ENCODE measurements at regions not wholly inside any gene's neighbourhood (a gene's known extent, or its start where the extent isn't known, plus 50 kb on each side); places are given as distances from the start of the nearest gene placed in this dataset.

- DNase-seq: no peak
These were observed 246.5 kb upstream of the C1orf174 start for GRCh38 chr1:4146614-4147013.

- DNase-seq: no peak
These were observed 247.4 kb upstream of the C1orf174 start for GRCh38 chr1:4147509-4147908.

GRCh38 chr1:4149281-4149680 lies 249.2 kb upstream of the C1orf174 start:
- no peak for DNase-seq

GRCh38 chr1:4149831-4150230 lies 249.8 kb upstream of the C1orf174 start:
- no peak for DNase-seq

GRCh38 chr1:4150262-4150661 lies 250.2 kb upstream of the C1orf174 start:
- no peak for DNase-seq

DNA sequence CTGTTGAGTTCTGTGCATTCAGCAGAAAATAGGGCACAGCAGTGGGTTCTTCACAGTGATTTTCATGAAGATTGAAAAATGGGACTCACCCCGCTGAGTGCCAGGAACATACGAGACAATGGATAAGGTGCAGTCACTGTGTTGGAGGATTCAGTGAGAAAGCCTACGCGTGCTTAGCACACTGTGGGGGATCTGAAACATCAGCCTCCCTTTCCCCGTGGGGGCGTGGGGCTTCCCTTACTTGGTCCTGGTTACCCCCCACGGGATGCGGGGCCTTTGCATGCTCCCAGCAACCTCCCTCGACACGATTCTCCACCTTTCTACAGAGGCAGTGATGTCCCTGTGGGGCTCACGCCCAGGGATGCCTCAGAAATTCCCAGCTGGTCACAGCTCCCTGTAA lies 252.2 kb upstream of the C1orf174 start:
- DNase-seq: no peak

GRCh38 chr1:4153571-4153970 lies 253.5 kb upstream of the C1orf174 start:
- no peak for DNase-seq

DNA sequence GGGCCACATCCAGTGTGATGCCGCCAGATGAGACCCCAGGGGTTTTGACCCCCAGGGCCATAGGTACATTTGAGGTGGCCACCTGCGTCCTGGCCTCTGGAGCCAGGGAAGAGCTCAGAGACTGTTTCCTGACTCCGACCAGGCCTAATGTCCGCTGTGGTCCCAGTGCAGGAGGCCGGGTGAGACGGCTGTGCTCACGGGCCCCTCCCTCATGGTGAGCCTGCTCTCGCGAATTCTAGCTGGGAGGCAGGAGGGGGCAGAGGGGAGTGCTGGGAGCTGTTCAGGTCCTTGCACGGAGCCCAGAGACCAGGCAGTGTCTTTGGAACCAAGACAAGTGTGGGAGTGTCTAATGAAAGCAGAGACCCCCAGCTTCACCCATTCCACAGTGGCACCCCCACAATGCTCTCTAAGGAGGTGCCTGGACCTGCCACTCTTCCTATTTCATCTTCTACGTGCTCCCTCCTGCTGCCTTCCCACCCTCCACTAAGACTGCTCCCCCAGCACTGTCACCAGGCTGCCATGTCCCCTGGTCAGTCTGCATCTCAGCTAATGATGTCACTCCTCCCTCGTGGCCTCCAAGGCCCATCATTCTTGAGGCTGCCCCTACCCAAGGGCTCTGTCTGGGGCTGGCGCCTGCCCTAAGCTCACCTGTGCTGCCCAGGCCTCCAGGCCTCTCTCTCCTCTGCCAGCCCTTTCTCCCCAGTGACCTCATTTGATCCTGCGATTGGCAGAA lies 256.3 kb upstream of the C1orf174 start:
- no peak for DNase-seq

DNA sequence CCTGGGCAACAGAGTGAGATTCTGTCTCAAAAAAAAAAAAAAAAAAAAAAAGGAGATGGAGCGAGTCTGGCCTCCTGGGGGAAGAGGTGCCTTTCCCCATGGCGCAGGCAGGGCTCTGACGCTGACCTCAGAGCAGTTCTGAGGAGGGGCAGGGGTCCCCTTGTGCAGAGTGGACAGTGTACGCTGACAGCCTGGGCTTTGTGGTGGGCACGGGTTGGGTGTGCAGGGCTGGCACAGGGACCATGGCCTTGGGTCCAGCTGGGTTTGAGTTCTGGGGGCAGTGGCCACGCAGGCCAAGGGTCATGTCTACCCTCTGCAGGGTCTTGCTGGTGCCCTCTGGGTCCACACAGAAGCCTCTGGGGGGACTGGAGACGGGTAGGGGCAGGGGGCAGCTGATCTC lies 260.1 kb upstream of the C1orf174 start:
- no peak for DNase-seq

DNA sequence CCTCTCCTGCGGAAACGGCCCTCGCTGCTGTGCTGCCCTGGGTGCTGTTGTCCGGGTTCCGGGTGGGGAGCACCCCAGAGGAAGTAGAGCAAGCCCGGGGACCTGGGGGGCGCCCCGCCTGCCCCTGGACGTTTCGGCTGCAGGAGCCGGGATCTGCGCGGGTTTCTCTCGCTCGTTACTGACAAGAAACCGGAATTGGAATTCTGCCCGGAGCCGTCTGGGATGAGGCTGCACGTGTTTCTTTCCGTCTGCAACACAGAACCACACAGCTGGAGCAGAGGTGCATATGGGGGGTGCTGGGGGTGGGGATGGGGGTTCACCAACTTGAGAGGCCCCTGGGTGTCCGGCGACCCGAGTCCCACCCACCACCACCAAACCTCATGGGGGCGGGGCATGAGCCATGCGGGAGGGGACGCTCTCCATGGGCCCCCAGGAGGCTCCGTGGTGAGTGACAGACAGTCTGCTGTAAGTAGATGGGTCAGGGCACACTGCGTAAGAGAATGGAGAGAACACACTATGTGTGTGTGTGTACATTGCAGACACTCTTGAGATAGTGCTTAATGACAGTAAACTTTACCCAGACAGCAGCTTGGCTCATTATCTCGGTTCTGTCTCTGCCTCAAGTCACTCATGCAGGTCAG lies 261.4 kb upstream of the C1orf174 start:
- no peak for DNase-seq

- DNase-seq: no peak
These were observed 264.9 kb upstream of the C1orf174 start for GRCh38 chr1:4164965-4165364.

DNA sequence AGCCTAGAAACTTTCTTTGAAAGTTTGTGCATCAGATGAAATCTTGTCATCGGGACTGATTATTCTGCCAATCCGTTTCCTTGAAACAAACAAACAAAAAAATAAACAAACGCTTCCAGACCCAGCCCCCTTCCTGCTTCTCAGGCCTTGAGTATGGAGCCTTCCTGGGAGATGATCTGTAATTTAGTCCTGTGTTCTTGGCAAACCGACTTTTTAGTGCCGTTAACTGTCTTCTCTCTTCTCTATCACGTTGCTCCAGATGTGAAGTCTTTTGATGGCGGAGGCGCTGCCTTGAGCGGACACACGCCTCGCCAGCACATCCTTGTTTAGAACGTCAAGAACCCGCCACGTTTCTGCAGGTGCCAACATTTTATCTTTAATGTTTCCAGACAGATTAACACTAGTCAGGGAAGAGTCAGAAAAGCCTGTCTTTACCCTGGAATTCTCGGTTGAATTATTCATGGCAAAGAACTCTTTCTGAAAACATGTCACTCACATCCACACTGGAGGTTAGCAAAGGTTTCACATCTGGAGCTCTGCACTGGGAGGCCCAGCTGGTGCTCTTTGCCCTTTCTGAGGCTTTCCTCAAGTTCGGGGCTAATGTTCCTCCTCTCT lies 265.7 kb upstream of the C1orf174 start:
- no peak for DNase-seq

DNA sequence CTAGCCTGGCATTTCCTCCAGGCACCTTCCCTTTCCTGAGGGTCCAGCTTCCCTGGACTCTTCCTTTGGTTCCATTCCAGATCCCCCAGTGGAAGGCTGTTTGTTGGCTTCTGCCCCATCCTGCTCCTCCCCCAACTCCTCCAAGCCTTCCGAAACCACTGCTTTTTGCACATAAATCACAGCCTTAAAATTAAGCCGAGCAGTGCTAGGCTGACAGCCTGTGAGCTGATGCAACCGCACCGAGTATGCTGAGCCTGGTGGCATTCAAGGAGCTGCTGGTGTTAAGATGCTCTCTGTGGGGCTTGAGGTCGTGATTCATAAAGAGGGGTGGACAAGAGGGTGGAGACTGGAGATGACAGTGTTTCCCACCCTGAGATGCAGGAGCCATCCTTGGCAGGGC lies 266.6 kb upstream of the C1orf174 start:
- DNase-seq: no peak

DNA sequence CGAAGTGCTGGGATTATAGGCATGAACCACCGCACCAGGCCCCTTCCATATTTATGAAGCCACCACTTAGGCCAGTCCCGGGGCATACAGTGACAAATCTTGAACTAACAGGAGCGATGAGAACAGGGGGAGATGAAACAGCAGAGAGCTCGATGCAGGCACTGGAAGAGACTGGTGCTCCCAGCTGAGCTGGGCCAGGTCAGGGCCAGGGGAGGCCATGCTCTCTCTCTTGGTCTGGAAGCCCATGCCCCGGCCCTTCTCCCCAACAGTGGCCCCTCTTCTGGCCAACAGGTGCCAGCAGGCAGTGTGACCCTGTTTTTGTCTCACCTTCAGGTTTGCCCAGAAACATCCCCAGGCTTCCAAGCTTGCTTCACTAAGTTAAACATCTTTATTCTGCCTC lies 269.9 kb upstream of the C1orf174 start:
- DNase-seq: no peak

- no peak for DNase-seq
These were observed 270.7 kb upstream of the C1orf174 start for GRCh38 chr1:4170548-4171340.

GRCh38 chr1:4171480-4172450 lies 271.7 kb upstream of the C1orf174 start:
- no peak for DNase-seq

DNA sequence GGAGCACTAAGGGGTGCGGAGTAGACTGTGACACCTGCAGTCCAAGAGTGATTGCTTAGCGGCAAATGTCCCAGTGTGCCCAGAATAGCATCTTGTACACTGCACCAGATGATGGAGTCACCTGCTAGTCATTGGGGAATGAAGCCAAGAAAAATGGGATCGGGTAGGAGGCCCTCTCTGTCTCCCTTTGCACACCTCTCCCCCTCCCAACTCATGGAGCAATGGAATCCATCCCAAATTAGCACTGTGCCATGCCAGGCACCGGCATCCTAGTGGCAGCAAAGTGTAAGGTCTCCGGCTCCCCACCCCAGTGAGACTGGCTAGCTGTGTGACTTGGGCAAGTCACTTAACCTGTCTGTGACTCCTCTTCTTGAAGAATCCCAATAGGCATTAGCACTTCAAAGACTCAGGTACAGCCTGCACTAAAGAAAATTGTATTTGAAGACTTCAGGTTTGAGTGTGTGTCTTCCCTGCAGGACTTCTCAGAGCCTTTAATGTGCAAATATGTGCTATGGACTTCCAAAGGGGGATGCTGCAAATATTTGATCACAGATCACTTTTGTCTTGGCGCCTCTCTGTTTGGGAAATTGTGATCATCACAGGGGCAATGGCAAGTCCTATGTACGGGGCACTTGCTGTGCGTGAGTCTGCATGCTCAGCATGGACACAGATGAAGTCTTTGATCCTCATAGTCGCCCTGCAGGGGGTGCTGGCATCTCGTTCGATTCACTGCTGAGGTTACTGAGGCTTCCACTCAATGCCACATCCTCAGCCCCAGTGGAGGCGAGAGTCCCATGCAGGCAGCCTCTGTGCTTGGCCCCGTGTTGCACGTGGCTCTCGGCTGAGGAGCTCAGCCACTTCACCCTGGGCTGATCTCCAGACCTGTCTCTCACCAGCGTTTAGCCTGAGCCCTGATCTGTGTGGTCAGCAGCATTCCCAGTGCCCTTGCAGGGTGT lies 272.9 kb upstream of the C1orf174 start:
- peak in 1 of 2 donors; percentile 12 for DNase-seq

DNA sequence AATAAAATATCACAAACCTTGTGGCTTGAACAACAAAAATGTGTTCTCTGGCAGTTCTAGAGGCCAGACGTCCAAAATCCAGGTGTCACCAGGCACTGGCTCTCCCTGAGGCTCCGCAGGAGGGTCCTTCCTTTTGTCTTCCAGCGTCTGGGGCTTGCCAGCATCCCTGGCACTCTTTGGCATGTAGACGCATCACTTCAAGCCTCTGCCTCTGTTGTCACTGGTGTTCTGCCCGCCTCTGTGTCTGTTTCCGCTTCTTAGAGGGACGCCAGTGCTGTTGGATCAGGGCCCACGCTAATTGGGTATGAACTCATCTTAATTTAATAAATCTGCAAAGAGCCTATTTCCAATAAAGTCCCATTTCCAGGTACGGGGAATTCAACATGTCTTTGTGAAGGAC lies 273.7 kb upstream of the C1orf174 start:
- DNase-seq: no peak

DNA sequence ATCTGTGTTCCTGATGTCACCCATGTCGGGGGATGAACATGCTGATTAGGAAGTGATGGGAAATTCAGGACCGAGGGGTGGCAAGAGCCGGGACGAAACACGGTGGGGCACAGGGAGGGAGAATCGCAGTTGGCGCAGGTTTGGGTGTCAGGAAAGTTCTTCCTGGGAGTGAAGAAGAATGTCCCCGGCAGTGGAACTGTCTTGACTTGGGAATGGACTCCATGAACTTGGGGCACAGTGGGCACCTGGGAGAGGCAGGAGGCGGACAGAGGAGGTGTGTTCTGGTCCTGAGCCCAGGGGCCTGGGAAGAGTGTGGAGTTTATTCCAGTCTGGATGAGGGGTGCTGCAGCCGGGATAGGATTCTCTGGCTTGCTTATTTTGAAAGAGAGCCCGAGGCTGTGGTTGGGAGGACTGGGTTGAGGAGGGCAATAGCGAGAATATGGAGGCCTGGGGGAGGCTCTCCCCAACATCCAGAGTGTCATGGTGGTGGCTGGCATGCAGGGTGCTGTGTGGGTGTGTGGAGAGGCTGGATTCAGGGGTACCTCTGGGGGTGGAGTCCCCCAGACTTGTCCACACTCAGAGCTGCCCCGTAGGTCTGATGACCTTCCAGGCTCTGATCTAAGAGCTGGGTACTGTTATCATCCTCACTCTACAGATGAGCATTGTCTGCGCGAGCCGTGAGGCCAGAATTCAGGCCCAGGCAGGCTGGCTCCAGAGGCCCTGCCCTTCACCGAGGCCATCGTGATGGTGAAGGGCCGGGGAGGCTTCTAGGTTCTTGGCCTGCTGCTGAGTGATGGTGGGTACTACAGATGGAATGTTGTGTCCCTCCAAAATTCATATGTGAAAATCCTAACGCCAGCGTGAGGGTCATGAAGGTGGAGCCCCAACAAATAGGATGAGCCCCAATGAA lies 274.5 kb upstream of the C1orf174 start:
- no peak for DNase-seq
